ENCODE measurements at regions not wholly inside any gene's neighbourhood (a gene's known extent, or its start where the extent isn't known, plus 50 kb on each side); places are given as distances from the start of the nearest gene placed in this dataset.
"Not testable (repeated sequence)": the region's sequence is repeated elsewhere in the genome, so short reads cannot be mapped to it uniquely, and the experiment has no call there.

- no peak for DNase-seq (ENCODE audit: low read depth)
Observed at GRCh38 chr7:115642194-115642593, 388.4 kb downstream of the TFEC start.

GRCh38 chr7:115638853-115639252, 391.7 kb downstream of the TFEC start:
- DNase-seq (ENCODE audit: low read depth) = no peak

GRCh38 chr7:115637128-115637527, 393.4 kb downstream of the TFEC start:
- DNase-seq (ENCODE audit: low read depth) = no peak

GRCh38 chr7:115635876-115636275, 394.7 kb downstream of the TFEC start:
- no peak for DNase-seq (ENCODE audit: low read depth)

- DNase-seq (ENCODE audit: low read depth) = no peak
Observed at GRCh38 chr7:115635376-115635775, 395.2 kb downstream of the TFEC start.

GRCh38 chr7:115634633-115635032, 395.9 kb downstream of the TFEC start:
- DNase-seq (ENCODE audit: low read depth) = no peak

GRCh38 chr7:115632636-115633035, 397.9 kb downstream of the TFEC start:
- no peak for DNase-seq (ENCODE audit: low read depth)

- no peak for DNase-seq (ENCODE audit: low read depth)
Observed at GRCh38 chr7:115631782-115632181, 398.8 kb downstream of the TFEC start.

- DNase-seq (ENCODE audit: low read depth) = no peak
Observed at GRCh38 chr7:115630049-115630448, 400.5 kb downstream of the TFEC start.

GRCh38 chr7:115618676-115619075, 411.9 kb downstream of the TFEC start:
- no peak for DNase-seq (ENCODE audit: low read depth)

- no peak for DNase-seq (ENCODE audit: low read depth)
Observed at GRCh38 chr7:115613836-115614235, 416.7 kb downstream of the TFEC start.

- no peak for DNase-seq (ENCODE audit: low read depth)
Observed at GRCh38 chr7:115603416-115603815, 427.1 kb downstream of the TFEC start.

- no peak for DNase-seq (ENCODE audit: low read depth)
Observed at GRCh38 chr7:115600207-115600606, 430.4 kb downstream of the TFEC start.

GRCh38 chr7:115599184-115599583, 431.4 kb downstream of the TFEC start:
- DNase-seq (ENCODE audit: low read depth) = not testable (repeated sequence)

GRCh38 chr7:115597220-115597619, 433.3 kb downstream of the TFEC start:
- not testable (repeated sequence) for DNase-seq (ENCODE audit: low read depth)

- no peak for DNase-seq (ENCODE audit: low read depth)
Observed at GRCh38 chr7:115593111-115593510, 437.5 kb downstream of the TFEC start.

- no peak for DNase-seq (ENCODE audit: low read depth)
Observed at GRCh38 chr7:115585015-115585718, 445.4 kb downstream of the TFEC start.

- no peak for DNase-seq (ENCODE audit: low read depth)
Observed at GRCh38 chr7:115582956-115583355, 447.6 kb downstream of the TFEC start.

GRCh38 chr7:115578576-115578975, 452.0 kb downstream of the TFEC start:
- DNase-seq (ENCODE audit: low read depth) = no peak

- DNase-seq (ENCODE audit: low read depth) = no peak
Observed at GRCh38 chr7:115574681-115575291, 455.8 kb downstream of the TFEC start.

GRCh38 chr7:115572111-115572510, 458.5 kb downstream of the TFEC start:
- DNase-seq (ENCODE audit: low read depth) = no peak

GRCh38 chr7:115561335-115562110, 469.0 kb downstream of the TFEC start:
- no peak for DNase-seq (ENCODE audit: low read depth)

- no peak for DNase-seq (ENCODE audit: low read depth)
Observed at GRCh38 chr7:115559877-115560276, 470.7 kb downstream of the TFEC start.

Data from T follicular helper cell (primary cell).